ENCODE measurements at regions not wholly inside any gene's neighbourhood (a gene's known extent, or its start where the extent isn't known, plus 50 kb on each side); places are given as distances from the start of the nearest gene placed in this dataset.
"Not testable (repeated sequence)": the region's sequence is repeated elsewhere in the genome, so short reads cannot be mapped to it uniquely, and the experiment has no call there.

DNA sequence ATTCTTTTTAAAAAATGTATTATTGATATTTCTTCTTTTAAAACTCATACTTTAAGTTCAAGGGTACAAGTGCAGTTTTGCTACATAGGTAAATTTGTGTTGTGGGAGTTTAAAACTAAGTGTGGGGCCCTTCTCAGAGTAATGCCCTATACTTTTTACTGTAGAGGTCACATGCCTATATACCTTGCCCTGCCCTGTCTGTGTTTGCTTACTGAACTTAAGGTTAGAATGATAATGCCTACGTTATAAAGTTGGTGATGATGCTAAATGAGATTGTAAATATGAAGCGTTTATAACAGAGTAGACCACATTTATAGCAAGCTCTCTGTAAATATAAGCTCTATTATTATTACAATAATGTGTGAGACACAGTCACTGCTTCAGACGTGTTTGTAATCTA lies 261.9 kb downstream of the RASSF9 start:
- no peak for DNase-seq (ENCODE audit: low read depth in 3 of 3)

GRCh38 chr12:85575120-85576096 lies 260.8 kb downstream of the RASSF9 start:
- DNase-seq (ENCODE audit: low read depth in 3 of 3) = no peak

DNA sequence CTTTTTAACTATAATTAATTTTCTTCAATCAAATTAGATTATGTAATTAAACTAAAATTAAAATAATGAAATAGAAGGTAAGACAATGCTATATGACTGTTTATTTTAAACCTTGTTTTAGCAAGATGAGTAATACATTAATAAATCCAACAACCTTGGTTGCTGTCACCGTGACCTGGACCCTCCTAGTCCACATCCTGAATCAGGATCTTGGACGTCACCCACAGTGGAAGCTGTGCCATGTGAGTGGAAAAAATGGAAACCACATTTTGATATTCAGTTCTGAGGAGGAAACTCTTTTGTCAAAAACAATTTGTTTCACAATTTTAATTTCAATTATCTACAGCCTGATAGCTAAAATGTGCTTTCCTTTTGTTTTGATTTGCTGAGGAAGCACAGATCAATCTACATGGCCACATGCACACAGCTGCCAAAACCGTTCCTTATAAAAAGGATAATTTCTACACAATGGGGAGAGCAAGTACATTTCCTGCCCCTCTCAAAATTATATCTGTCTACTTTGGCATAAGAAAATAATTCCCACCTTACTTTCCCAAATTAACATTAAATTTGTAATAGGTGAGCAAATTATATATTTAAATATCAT lies 255.5 kb downstream of the RASSF9 start:
- no peak for DNase-seq (ENCODE audit: low read depth in 3 of 3)

DNA sequence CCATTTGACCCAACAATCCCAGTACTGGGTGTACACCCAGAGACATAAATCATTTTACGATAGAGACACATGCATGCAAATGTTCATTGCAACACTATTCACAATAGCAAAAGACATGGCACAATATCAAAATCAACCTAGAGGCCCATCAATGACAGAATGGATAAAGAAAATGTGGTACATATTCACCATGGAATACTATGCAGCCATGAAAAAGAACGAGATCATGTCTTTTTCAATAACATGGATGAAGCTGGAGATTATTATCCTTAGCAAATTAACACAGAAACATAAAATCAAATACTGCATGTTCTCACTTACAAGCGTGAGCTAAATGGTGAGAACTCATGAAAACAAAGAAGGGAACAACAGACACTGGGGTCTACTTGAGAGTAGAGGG lies 249.1 kb downstream of the RASSF9 start:
- no peak for DNase-seq (ENCODE audit: low read depth in 3 of 3)

- no peak for DNase-seq (ENCODE audit: low read depth in 3 of 3)
These were observed 248.0 kb downstream of the RASSF9 start for GRCh38 chr12:85588221-85588620.

GRCh38 chr12:85600841-85601240 lies 235.4 kb downstream of the RASSF9 start:
- no peak for DNase-seq (ENCODE audit: low read depth in 3 of 3)

DNA sequence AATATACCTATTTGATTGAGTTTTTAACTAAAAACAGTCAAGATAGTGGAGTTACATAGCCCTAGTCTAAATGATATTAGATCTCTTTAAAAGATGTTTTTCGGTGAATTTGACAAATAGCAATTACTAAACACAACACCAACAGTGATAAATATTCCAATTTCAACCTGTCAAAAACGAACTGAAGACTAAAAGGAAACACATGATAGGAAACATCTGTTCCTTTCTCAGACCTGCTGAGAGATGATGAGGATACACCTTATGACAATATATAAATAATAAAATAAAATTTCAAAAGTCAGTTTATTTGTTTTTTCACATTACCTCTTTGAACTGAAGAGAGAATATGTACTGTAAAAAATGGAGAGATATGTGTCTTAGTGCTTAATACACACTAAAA lies 232.7 kb downstream of the RASSF9 start:
- no peak for DNase-seq (ENCODE audit: low read depth in 3 of 3)

DNA sequence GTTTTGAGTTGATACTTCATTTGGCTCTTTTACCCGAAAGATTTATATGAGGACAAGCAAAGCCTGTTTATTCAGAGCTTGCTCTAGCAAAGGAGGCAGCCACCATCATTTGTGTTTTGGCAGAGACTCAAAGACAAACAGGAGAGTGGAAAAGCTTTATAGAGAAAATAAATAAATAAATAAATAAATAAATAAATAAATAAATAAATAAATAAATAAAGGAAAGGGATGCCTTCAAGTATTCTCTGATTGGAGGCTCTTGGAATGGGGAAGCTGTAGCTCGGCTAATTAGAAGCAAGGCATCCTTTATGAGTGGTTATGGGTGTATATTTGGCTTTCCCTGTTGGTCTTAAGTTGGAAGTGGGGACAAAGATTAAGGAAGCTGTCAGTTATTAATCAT lies 229.8 kb downstream of the RASSF9 start:
- DNase-seq (ENCODE audit: low read depth in 3 of 3) = no peak

GRCh38 chr12:85609778-85610177 lies 226.4 kb downstream of the RASSF9 start:
- DNase-seq (ENCODE audit: low read depth in 3 of 3) = no peak

GRCh38 chr12:85610194-85610593 lies 226.0 kb downstream of the RASSF9 start:
- no peak for DNase-seq (ENCODE audit: low read depth in 3 of 3)

DNA sequence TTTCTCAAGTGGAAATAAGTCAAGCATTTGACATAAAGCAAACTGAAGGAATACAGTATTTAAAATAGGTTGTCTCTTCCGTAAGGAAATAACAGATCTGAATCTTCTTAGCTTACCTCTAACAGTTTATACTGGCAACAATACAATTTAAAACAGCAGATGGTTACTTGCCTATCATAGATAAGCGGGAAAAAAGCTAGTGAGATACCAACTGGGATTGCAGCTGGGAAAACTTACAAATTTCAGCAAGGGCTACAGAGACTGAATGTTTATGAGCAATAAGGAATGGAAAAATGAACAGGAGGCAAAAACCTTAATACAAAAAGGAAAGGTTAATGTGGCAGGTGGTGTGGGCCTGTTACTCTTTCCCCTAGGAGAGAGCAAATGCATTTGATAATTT lies 220.0 kb downstream of the RASSF9 start:
- DNase-seq (ENCODE audit: low read depth in 3 of 3) = no peak

GRCh38 chr12:85617307-85618091 lies 218.7 kb downstream of the RASSF9 start:
- no peak for DNase-seq (ENCODE audit: low read depth in 3 of 3)

DNA sequence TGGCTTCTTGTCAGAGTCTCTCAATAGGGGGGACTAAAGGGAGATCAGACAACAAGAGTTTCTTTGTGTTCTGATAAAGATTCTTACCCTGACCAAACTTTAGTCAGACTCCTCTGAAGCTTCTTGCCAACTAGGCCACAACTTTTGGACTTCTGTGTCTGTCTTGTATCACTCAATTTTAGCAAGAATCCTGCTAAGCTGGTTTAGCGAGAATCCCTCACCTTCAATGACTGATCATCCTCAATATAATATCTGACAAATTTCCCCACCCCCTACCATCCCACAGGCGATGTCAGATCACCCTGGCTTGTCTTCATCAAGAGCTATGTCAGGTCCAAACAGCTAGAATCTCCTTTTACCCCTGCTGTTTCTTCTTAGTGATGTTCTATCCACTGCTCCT lies 215.2 kb downstream of the RASSF9 start:
- no peak for DNase-seq (ENCODE audit: low read depth in 3 of 3)

DNA sequence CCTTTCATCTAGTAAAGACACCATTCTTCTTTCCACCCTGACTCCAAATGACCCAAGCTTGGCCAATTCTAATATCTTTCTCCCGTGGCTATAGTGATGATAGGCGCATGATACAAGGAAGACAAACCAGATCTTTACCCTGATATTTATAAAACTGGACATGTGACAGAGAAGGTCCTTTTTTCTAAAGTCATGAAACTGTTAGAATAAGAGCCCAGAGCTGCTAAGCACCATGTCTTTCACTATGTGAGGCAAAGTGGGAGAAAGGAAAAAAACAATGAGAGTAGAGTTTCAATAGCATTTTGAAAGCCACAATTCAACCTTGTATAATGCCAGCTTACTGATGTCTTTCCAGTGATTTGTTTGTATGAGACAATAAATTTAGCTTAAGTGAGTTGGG lies 212.4 kb downstream of the RASSF9 start:
- no peak for DNase-seq (ENCODE audit: low read depth in 3 of 3)

DNA sequence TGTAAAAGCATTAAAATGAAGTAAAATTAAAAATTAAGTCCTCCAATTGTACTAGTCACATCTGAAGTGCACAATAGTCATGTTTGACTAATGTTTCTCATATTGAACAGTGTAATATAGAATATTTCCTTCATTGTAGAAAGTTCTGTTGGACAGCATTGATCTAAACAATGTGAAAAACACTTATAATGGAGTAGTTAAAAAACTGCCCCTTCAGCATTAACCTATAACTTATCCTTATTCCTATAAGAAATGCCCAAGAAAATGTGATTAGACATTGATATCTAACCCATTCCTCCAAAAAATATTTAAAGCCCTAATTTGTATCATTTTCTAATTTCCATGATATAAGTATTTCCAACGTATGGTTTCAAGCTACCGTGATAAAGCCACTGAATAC lies 210.7 kb downstream of the RASSF9 start:
- no peak for DNase-seq (ENCODE audit: low read depth in 3 of 3)

DNA sequence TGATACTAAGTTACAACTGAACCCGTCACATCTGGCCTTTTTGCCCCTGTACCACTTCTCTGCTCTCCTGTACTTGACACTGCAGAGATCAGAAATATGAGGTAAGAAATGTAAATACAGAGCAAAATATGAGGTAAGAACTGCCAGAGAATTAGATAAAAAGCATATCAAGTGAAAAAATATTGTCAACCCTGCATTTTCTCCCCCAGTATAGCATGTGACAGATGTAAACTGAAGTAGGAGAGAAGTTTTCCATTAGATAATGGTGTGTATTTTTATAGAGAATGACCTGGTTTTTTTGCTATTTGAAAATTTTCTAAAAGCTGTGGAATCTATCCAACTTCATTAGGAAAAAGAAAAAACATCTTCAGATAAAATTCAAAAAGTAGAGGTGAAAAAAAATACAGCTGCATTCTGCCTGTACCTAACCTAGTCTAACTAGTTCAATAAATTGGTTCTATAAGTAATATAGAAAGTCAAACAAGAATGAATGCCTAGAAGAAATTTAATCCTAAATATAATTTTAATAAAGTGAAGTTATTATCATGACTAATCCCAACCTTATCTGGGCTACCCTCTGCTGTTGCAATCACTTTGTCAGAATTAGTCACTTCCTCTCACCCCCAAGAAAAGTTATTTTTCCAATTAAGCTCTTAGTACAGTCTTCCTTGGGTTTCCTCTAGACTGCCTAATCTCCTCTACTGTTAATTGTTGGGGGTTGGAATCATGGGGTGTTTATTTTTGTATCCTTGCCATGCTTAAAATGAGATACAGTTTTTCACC lies 210.0 kb downstream of the RASSF9 start:
- DNase-seq (ENCODE audit: low read depth in 3 of 3) = no peak

DNA sequence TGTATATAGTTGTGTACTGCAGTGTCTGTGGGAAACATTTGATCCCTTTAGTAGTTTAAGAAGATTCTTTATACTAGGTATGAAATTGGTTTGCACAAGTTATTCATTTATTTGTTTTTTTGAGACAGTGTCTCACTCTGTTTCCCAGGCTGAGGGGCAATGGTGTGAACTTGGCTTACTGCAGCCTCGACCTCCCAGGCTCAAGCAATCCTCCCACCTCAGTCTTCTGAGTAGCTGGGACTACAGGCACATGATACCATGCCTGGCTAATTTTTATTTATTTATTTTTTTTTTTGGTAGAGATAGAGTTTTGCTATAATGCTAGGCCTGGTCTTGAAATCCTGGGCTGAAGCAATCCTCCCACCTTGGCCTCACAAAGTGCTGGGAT lies 209.4 kb downstream of the RASSF9 start:
- no peak for DNase-seq (ENCODE audit: low read depth in 3 of 3)

- no peak for DNase-seq (ENCODE audit: low read depth in 3 of 3)
These were observed 208.6 kb downstream of the RASSF9 start for GRCh38 chr12:85627584-85627983.

DNA sequence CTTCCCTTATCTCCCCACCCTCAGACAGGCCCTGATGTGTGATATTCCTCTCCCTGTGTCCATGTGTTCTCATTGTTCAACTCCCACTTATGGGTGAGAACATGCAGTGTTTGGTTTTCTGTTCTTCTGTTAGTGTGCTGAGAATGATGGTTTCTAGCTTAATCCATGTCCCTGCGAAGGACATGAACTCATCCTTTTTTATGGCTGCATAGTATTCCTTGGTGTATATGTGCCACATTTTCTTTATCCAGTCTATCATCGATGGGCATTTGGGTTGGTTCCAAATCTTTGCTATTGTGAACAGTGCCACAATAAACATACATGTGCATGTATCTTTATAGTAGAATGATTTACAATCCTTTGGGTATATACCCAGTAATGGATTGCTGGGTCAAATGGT lies 207.6 kb downstream of the RASSF9 start:
- not testable (repeated sequence) for DNase-seq (ENCODE audit: low read depth in 3 of 3)

- DNase-seq (ENCODE audit: low read depth in 3 of 3) = no peak
These were observed 205.4 kb downstream of the RASSF9 start for GRCh38 chr12:85630851-85631250.

- DNase-seq (ENCODE audit: low read depth in 3 of 3) = no peak
These were observed 203.8 kb downstream of the RASSF9 start for GRCh38 chr12:85632390-85632789.

GRCh38 chr12:85633491-85633890 lies 202.7 kb downstream of the RASSF9 start:
- DNase-seq (ENCODE audit: low read depth in 3 of 3) = no peak
